22Rv1 (cell line): ENCODE measurements at regions not wholly inside any gene's neighbourhood (a gene's known extent, or its start where the extent isn't known, plus 50 kb on each side); places are given as distances from the start of the nearest gene placed in this dataset.

Source experiments
- CTCF ChIP-seq: fragments of 450-650 bp; IDR thresholded peaks from 2 replicates; pipeline ENCODE4 v1.5.1; 2017; ENCODE audit warnings: mild to moderate bottlenecking
- ZFX ChIP-seq: fragments of 450-650 bp; IDR thresholded peaks from 2 replicates; pipeline ENCODE4 v1.6.1; 2017; ENCODE audit warnings: antibody characterized with exemption, borderline replicate concordance

GRCh38 chr2:493228-493627, 184.0 kb downstream of the TMEM18 start:
- TF ChIP-seq CTCF, result no peak
- TF ChIP-seq ZFX, result no peak
